ENCODE measurements at regions not wholly inside any gene's neighbourhood (a gene's known extent, or its start where the extent isn't known, plus 50 kb on each side); places are given as distances from the start of the nearest gene placed in this dataset.
"Not testable (repeated sequence)": the region's sequence is repeated elsewhere in the genome, so short reads cannot be mapped to it uniquely, and the experiment has no call there.

GRCh38 chr10:29732918-29733317 is 98.1 kb upstream of the SVIL start:
- Histone ChIP-seq H3K9me3 (ENCODE audit: control insufficient read depth, low read length) (no peaks in the 10 kb centered on the region), H3K4me3 (ENCODE audit: low read length) (peak overlapping the region; percentile 34), H3K27me3 (replicated peaks; ENCODE audit: control insufficient read depth, insufficient read depth, low read length) (no peaks in the 10 kb centered on the region), H3K9ac (ENCODE audit: low read length) (no peak overlapping the region), H3K36me3 (ENCODE audit: control insufficient read depth, insufficient read depth, low read length, severe bottlenecking) (peaks cover 14% of the 10 kb centered on the region), H3K4me1 (ENCODE audit: control insufficient read depth, insufficient read depth, low read length) (peaks cover 19% of the 10 kb centered on the region)
- no peak for DNase-seq (ENCODE audit: low read depth)

GRCh38 chr10:29731760-29732159 is 97.0 kb upstream of the SVIL start:
- no peak overlapping the region for H3K9ac ChIP-seq (ENCODE audit: low read length)
- H3K4me3 ChIP-seq (ENCODE audit: low read length) = no peak overlapping the region

GRCh38 chr10:29730969-29731368 is 96.2 kb upstream of the SVIL start:
- peak; percentile 47 for DNase-seq (ENCODE audit: low read depth)
- H3K9ac ChIP-seq (ENCODE audit: low read length) = no peak overlapping the region
- no peak overlapping the region for H3K4me3 ChIP-seq (ENCODE audit: low read length)
- H3K27me3 ChIP-seq (replicated peaks; ENCODE audit: control insufficient read depth, insufficient read depth, low read length) = no peaks in the 10 kb centered on the region
- H3K4me1 ChIP-seq (ENCODE audit: control insufficient read depth, insufficient read depth, low read length) = peaks cover 19% of the 10 kb centered on the region
- peaks cover 16% of the 10 kb centered on the region for H3K36me3 ChIP-seq (ENCODE audit: control insufficient read depth, insufficient read depth, low read length, severe bottlenecking)
- no peaks in the 10 kb centered on the region for H3K9me3 ChIP-seq (ENCODE audit: control insufficient read depth, low read length)

More at GRCh38 chr10:29731760-29732159, 97.0 kb upstream of the SVIL start:
- no peaks in the 10 kb centered on the region for H3K27me3 ChIP-seq (replicated peaks; ENCODE audit: control insufficient read depth, insufficient read depth, low read length)
- peaks cover 14% of the 10 kb centered on the region for H3K36me3 ChIP-seq (ENCODE audit: control insufficient read depth, insufficient read depth, low read length, severe bottlenecking)
- no peaks in the 10 kb centered on the region for H3K9me3 ChIP-seq (ENCODE audit: control insufficient read depth, low read length)
- no peak for DNase-seq (ENCODE audit: low read depth)
- H3K4me1 ChIP-seq (ENCODE audit: control insufficient read depth, insufficient read depth, low read length) = peaks cover 19% of the 10 kb centered on the region

GRCh38 chr10:29730458-29730857 is 95.7 kb upstream of the SVIL start:
- no peaks in the 10 kb centered on the region for H3K27me3 ChIP-seq (replicated peaks; ENCODE audit: control insufficient read depth, insufficient read depth, low read length)
- H3K4me1 ChIP-seq (ENCODE audit: control insufficient read depth, insufficient read depth, low read length) = peaks cover 21% of the 10 kb centered on the region
- no peaks in the 10 kb centered on the region for H3K9me3 ChIP-seq (ENCODE audit: control insufficient read depth, low read length)
- H3K9ac ChIP-seq (ENCODE audit: low read length) = no peak overlapping the region
- peaks cover 16% of the 10 kb centered on the region for H3K36me3 ChIP-seq (ENCODE audit: control insufficient read depth, insufficient read depth, low read length, severe bottlenecking)
- DNase-seq (ENCODE audit: low read depth) = peak; percentile 51
- no peak overlapping the region for H3K4me3 ChIP-seq (ENCODE audit: low read length)

- H3K9ac ChIP-seq (ENCODE audit: low read length) = no peak overlapping the region
- peaks cover 16% of the 10 kb centered on the region for H3K36me3 ChIP-seq (ENCODE audit: control insufficient read depth, insufficient read depth, low read length, severe bottlenecking)
- H3K9me3 ChIP-seq (ENCODE audit: control insufficient read depth, low read length) = no peaks in the 10 kb centered on the region
- no peak for DNase-seq (ENCODE audit: low read depth)
- no peaks in the 10 kb centered on the region for H3K27me3 ChIP-seq (replicated peaks; ENCODE audit: control insufficient read depth, insufficient read depth, low read length)
- H3K4me3 ChIP-seq (ENCODE audit: low read length) = no peak overlapping the region
- peaks cover 20% of the 10 kb centered on the region for H3K4me1 ChIP-seq (ENCODE audit: control insufficient read depth, insufficient read depth, low read length)
Measured at GRCh38 chr10:29728541-29729049, 93.8 kb upstream of the SVIL start.

- H3K4me3 ChIP-seq (ENCODE audit: low read length); H3K27me3 ChIP-seq (replicated peaks; ENCODE audit: control insufficient read depth, insufficient read depth, low read length); H3K9me3 ChIP-seq (ENCODE audit: control insufficient read depth, low read length); DNase-seq (ENCODE audit: low read depth); H3K9ac ChIP-seq (ENCODE audit: low read length): not testable (repeated sequence)
- Histone ChIP-seq H3K36me3 (ENCODE audit: control insufficient read depth, insufficient read depth, low read length, severe bottlenecking) (peaks cover 16% of the 10 kb centered on the region), H3K4me1 (ENCODE audit: control insufficient read depth, insufficient read depth, low read length) (peaks cover 33% of the 10 kb centered on the region)
Measured at GRCh38 chr10:29725927-29726326, 91.2 kb upstream of the SVIL start.

- H3K4me1 ChIP-seq (ENCODE audit: control insufficient read depth, insufficient read depth, low read length) = peaks cover 35% of the 10 kb centered on the region
- DNase-seq (ENCODE audit: low read depth) = no peak
- H3K27me3 ChIP-seq (replicated peaks; ENCODE audit: control insufficient read depth, insufficient read depth, low read length) = no peaks in the 10 kb centered on the region
Measured at GRCh38 chr10:29725133-29725720, 90.5 kb upstream of the SVIL start.

GRCh38 chr10:29723726-29724125 is 89.0 kb upstream of the SVIL start:
- Histone ChIP-seq H3K27me3 (replicated peaks; ENCODE audit: control insufficient read depth, insufficient read depth, low read length) (no peaks in the 10 kb centered on the region), H3K9me3 (ENCODE audit: control insufficient read depth, low read length) (peaks cover 11% of the 10 kb centered on the region), H3K4me1 (ENCODE audit: control insufficient read depth, insufficient read depth, low read length) (peaks cover 42% of the 10 kb centered on the region), H3K36me3 (ENCODE audit: control insufficient read depth, insufficient read depth, low read length, severe bottlenecking) (peaks cover 8% of the 10 kb centered on the region), H3K4me3 (ENCODE audit: low read length) (peak overlapping the region; percentile 40), H3K9ac (ENCODE audit: low read length) (no peak overlapping the region)
- DNase-seq (ENCODE audit: low read depth) = peak; percentile 64

More at GRCh38 chr10:29725133-29725720, 90.5 kb upstream of the SVIL start:
- H3K9ac ChIP-seq (ENCODE audit: low read length) = no peak overlapping the region
- H3K36me3 ChIP-seq (ENCODE audit: control insufficient read depth, insufficient read depth, low read length, severe bottlenecking) = peaks cover 18% of the 10 kb centered on the region
- H3K4me3 ChIP-seq (ENCODE audit: low read length) = no peak overlapping the region
- peaks cover under 1% of the 10 kb centered on the region for H3K9me3 ChIP-seq (ENCODE audit: control insufficient read depth, low read length)

- Histone ChIP-seq H3K4me3 (ENCODE audit: low read length) (no peak overlapping the region), H3K9me3 (ENCODE audit: control insufficient read depth, low read length) (peaks cover 11% of the 10 kb centered on the region), H3K9ac (ENCODE audit: low read length) (no peak overlapping the region), H3K4me1 (ENCODE audit: control insufficient read depth, insufficient read depth, low read length) (peaks cover 48% of the 10 kb centered on the region), H3K36me3 (ENCODE audit: control insufficient read depth, insufficient read depth, low read length, severe bottlenecking) (peaks cover 8% of the 10 kb centered on the region), H3K27me3 (replicated peaks; ENCODE audit: control insufficient read depth, insufficient read depth, low read length) (no peaks in the 10 kb centered on the region)
- DNase-seq (ENCODE audit: low read depth) = no peak
Measured at GRCh38 chr10:29722777-29723176, 88.0 kb upstream of the SVIL start.

- Histone ChIP-seq H3K4me1 (ENCODE audit: control insufficient read depth, insufficient read depth, low read length) (peaks cover 59% of the 10 kb centered on the region), H3K4me3 (ENCODE audit: low read length) (no peak overlapping the region), H3K9ac (ENCODE audit: low read length) (no peak overlapping the region), H3K9me3 (ENCODE audit: control insufficient read depth, low read length) (peaks cover 11% of the 10 kb centered on the region), H3K27me3 (replicated peaks; ENCODE audit: control insufficient read depth, insufficient read depth, low read length) (no peaks in the 10 kb centered on the region), H3K36me3 (ENCODE audit: control insufficient read depth, insufficient read depth, low read length, severe bottlenecking) (peaks cover 6% of the 10 kb centered on the region)
- no peak for DNase-seq (ENCODE audit: low read depth)
Measured at GRCh38 chr10:29720149-29720548, 85.4 kb upstream of the SVIL start.

GRCh38 chr10:29719281-29719675 is 84.5 kb upstream of the SVIL start:
- Histone ChIP-seq H3K9me3 (ENCODE audit: control insufficient read depth, low read length) (peaks cover 11% of the 10 kb centered on the region), H3K27me3 (replicated peaks; ENCODE audit: control insufficient read depth, insufficient read depth, low read length) (no peaks in the 10 kb centered on the region), H3K4me3 (ENCODE audit: low read length) (no peak overlapping the region), H3K4me1 (ENCODE audit: control insufficient read depth, insufficient read depth, low read length) (peaks cover 60% of the 10 kb centered on the region), H3K36me3 (ENCODE audit: control insufficient read depth, insufficient read depth, low read length, severe bottlenecking) (peaks cover 6% of the 10 kb centered on the region), H3K9ac (ENCODE audit: low read length) (no peak overlapping the region)
- DNase-seq (ENCODE audit: low read depth) = no peak

GRCh38 chr10:29715296-29715695 is 80.5 kb upstream of the SVIL start:
- Histone ChIP-seq H3K9ac (ENCODE audit: low read length) (no peak overlapping the region), H3K27me3 (replicated peaks; ENCODE audit: control insufficient read depth, insufficient read depth, low read length) (no peaks in the 10 kb centered on the region), H3K4me1 (ENCODE audit: control insufficient read depth, insufficient read depth, low read length) (peaks cover 44% of the 10 kb centered on the region), H3K4me3 (ENCODE audit: low read length) (no peak overlapping the region), H3K9me3 (ENCODE audit: control insufficient read depth, low read length) (peaks cover 11% of the 10 kb centered on the region), H3K36me3 (ENCODE audit: control insufficient read depth, insufficient read depth, low read length, severe bottlenecking) (peaks cover 4% of the 10 kb centered on the region)
- DNase-seq (ENCODE audit: low read depth) = no peak
